ENCODE measurements at regions not wholly inside any gene's neighbourhood (a gene's known extent, or its start where the extent isn't known, plus 50 kb on each side); places are given as distances from the start of the nearest gene placed in this dataset.

DNA sequence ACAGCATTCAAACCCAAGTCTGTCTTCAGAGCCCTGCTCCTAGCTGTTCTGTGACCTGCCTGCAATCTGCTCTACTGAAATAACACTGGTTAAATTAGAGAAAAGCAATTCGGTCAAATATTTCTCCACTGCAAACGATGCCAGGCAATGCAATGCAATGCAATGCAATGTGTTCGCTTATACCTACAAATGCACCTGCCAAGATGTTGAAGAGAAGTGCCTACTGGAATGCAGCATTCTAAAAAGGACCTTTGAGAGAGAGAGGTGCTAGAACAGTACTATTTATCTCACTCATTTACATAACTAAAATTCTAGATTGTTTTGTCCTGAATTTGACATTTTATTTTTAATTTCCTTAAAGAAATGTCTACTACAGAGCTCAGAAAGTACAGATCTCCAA, 157.3 kb upstream of the CDK1 start:
- Histone ChIP-seq H3K4me3 (IDR thresholded peaks at IDR 0.05; ENCODE audit: insufficient read depth, low read depth, low read length) (no peak overlapping the region), H3K4me1 (ENCODE audit: low read depth, poor library complexity, severe bottlenecking) (peaks cover 28% of the 10 kb centered on the region), H3K9ac (no peak overlapping the region)

DNA sequence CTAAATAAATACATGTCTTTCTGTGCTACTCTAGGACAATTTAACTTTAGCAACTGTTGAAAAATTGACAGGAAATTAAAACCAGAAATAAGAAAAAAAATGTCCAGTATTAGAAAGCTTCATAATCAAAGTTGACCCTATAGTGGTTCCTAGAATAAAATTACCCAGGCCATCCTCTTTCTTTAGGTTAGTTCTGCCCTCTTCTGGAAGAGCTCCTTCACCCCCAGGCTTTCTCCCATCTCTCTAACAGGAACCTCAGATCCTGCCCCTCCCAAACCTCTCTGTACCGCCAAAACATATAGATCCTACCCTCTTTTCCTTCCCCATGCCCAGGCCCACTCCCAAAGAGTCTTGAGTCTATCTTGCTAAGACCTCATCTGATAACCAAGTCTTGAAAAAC, 159.4 kb upstream of the CDK1 start:
- TF ChIP-seq, protein P1, sequence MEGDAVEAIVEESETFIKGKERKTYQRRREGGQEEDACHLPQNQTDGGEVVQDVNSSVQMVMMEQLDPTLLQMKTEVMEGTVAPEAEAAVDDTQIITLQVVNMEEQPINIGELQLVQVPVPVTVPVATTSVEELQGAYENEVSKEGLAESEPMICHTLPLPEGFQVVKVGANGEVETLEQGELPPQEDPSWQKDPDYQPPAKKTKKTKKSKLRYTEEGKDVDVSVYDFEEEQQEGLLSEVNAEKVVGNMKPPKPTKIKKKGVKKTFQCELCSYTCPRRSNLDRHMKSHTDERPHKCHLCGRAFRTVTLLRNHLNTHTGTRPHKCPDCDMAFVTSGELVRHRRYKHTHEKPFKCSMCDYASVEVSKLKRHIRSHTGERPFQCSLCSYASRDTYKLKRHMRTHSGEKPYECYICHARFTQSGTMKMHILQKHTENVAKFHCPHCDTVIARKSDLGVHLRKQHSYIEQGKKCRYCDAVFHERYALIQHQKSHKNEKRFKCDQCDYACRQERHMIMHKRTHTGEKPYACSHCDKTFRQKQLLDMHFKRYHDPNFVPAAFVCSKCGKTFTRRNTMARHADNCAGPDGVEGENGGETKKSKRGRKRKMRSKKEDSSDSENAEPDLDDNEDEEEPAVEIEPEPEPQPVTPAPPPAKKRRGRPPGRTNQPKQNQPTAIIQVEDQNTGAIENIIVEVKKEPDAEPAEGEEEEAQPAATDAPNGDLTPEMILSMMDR (conservative IDR thresholded peaks at IDR 0.05; ENCODE audit: low read depth, low read length), result peak; percentile 32; the same call in 1 of the 2 replicates
- Histone ChIP-seq H3K4me1 (ENCODE audit: low read depth, poor library complexity, severe bottlenecking) (peaks cover 28% of the 10 kb centered on the region), H3K4me2 (no peak overlapping the region; the same call in 1 of the 2 replicates), H4K20me1 (ENCODE audit: insufficient read depth) (no peaks in the 10 kb centered on the region), H3K36me3 (ENCODE audit: insufficient read depth) (no peaks in the 10 kb centered on the region), H3K4me3 (IDR thresholded peaks at IDR 0.05; ENCODE audit: insufficient read depth, low read depth, low read length) (no peak overlapping the region), H3K27me3 (ENCODE audit: insufficient read depth, low read depth) (no peaks in the 10 kb centered on the region), H2AFZ (ENCODE audit: low read depth) (no peak overlapping the region; the same call in 1 of the 2 replicates), H3K27ac (no peak overlapping the region; the same call in 1 of the 2 replicates), H3K79me2 (ENCODE audit: insufficient read depth, low read depth) (no peaks in the 10 kb centered on the region), H3K9ac (no peak overlapping the region)

More for the DNA sequence above, 157.3 kb upstream of the CDK1 start:
- Histone ChIP-seq H3K79me2 (ENCODE audit: insufficient read depth, low read depth) (no peaks in the 10 kb centered on the region), H3K36me3 (ENCODE audit: insufficient read depth) (no peaks in the 10 kb centered on the region), H3K4me2 (no peak overlapping the region), H3K27ac (no peak overlapping the region), H2AFZ (ENCODE audit: low read depth) (no peak overlapping the region), H3K27me3 (ENCODE audit: insufficient read depth, low read depth) (no peaks in the 10 kb centered on the region), H4K20me1 (ENCODE audit: insufficient read depth) (no peaks in the 10 kb centered on the region)
- TF ChIP-seq, protein P1 (conservative IDR thresholded peaks at IDR 0.05; ENCODE audit: low read depth, low read length), result no peak

DNA sequence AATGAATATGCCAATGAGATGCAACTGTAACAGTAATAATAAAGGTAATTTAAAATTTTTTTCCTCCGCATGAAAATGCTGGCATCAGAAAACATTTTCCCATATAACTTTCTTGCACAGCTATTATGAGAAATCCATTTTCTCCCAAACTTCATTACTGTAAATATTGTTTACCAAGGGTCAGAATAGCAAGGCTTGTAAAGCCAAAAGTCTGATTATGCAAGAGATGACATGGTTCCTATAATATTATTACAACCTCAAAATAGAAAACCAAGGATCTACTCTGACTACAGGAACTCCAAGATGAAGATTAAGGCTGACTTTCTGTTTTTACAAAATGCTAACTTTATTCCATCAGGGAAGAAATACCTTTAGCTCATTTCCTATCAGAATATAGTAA, 162.7 kb upstream of the CDK1 start:
- Histone ChIP-seq H3K79me2 (ENCODE audit: insufficient read depth, low read depth) (no peaks in the 10 kb centered on the region), H4K20me1 (ENCODE audit: insufficient read depth) (no peaks in the 10 kb centered on the region), H3K9ac (no peak overlapping the region), H3K4me3 (IDR thresholded peaks at IDR 0.05; ENCODE audit: insufficient read depth, low read depth, low read length) (no peak overlapping the region), H3K4me2 (no peak overlapping the region), H3K27me3 (ENCODE audit: insufficient read depth, low read depth) (no peaks in the 10 kb centered on the region), H3K4me1 (ENCODE audit: low read depth, poor library complexity, severe bottlenecking) (peaks cover 28% of the 10 kb centered on the region), H2AFZ (ENCODE audit: low read depth) (no peak overlapping the region), H3K36me3 (ENCODE audit: insufficient read depth) (no peaks in the 10 kb centered on the region), H3K27ac (no peak overlapping the region)
- TF ChIP-seq, protein P1 (conservative IDR thresholded peaks at IDR 0.05; ENCODE audit: low read depth, low read length), result no peak

DNA sequence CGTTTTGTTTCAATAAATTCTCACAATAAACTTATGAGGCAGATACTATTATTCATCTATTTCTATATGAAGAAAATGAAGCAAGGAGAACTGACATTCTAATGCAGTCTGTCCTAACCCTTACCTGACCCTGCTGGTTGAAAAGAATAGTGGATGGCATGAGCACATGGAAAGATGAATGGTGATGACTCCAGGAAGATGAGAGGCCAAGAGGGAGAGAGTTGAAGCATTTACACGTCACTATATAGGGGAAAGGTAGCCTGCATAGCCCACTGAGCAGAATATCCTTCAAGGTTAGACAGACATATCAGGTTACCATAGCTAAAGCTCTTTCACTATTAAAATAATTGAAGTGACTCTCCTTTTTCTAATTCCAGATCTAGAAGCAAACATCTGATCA, 163.9 kb upstream of the CDK1 start:
- Histone ChIP-seq H3K4me2 (no peak overlapping the region), H4K20me1 (ENCODE audit: insufficient read depth) (no peaks in the 10 kb centered on the region), H3K79me2 (ENCODE audit: insufficient read depth, low read depth) (no peaks in the 10 kb centered on the region), H2AFZ (ENCODE audit: low read depth) (no peak overlapping the region), H3K9ac (no peak overlapping the region), H3K4me3 (IDR thresholded peaks at IDR 0.05; ENCODE audit: insufficient read depth, low read depth, low read length) (no peak overlapping the region), H3K27ac (no peak overlapping the region), H3K4me1 (ENCODE audit: low read depth, poor library complexity, severe bottlenecking) (peaks cover 28% of the 10 kb centered on the region), H3K27me3 (ENCODE audit: insufficient read depth, low read depth) (no peaks in the 10 kb centered on the region), H3K36me3 (ENCODE audit: insufficient read depth) (no peaks in the 10 kb centered on the region)
- TF ChIP-seq, protein P1 (conservative IDR thresholded peaks at IDR 0.05; ENCODE audit: low read depth, low read length), result no peak

Data from KMS-11 (cell line).